Activated T-helper 17 cell treated with anti-CD3 and anti-CD28 coated beads, Interleukin-2, amount 50 U/mL, for 72 hours (primary cell): ENCODE measurements at regions not wholly inside any gene's neighbourhood (a gene's known extent, or its start where the extent isn't known, plus 50 kb on each side); places are given as distances from the start of the nearest gene placed in this dataset.

Source experiments
- ATAC-seq: fragments of 150-1000 bp; cut with Tn5 transposase; replicated peaks from 2 replicates; pipeline ENCODE4 v1.10.0; 2021; ENCODE audit warnings: mild to moderate bottlenecking, moderate library complexity
- H3K27ac Mint-ChIP-seq: one replicate; pipeline ENCODE4 v1.8.0; 2022; ENCODE audit warnings: mixed read lengths
- H3K27me3 Mint-ChIP-seq: one replicate; pipeline ENCODE4 v1.8.0; 2022; ENCODE audit warnings: mixed read lengths
- H3K36me3 Mint-ChIP-seq: one replicate; pipeline ENCODE4 v1.8.0; 2022; ENCODE audit warnings: low read depth, mild to moderate bottlenecking, mixed read lengths
- H3K4me1 Mint-ChIP-seq: one replicate; pipeline ENCODE4 v1.8.0; 2022; ENCODE audit warnings: mixed read lengths
- H3K4me3 Mint-ChIP-seq: one replicate; pipeline ENCODE4 v1.8.0; 2022; ENCODE audit warnings: mild to moderate bottlenecking, mixed read lengths
- H3K9me3 Mint-ChIP-seq: one replicate; pipeline ENCODE4 v1.8.0; 2022; ENCODE audit warnings: mixed read lengths

GRCh38 chr12:13812168-13812567, 169.2 kb downstream of the GRIN2B start:
- H3K27ac Mint-ChIP-seq = no peak overlapping the region
- no peak overlapping the region for H3K4me3 Mint-ChIP-seq
- ATAC-seq = no peak
- no peaks in the 10 kb centered on the region for H3K36me3 Mint-ChIP-seq
- no peaks in the 10 kb centered on the region for H3K9me3 Mint-ChIP-seq
- no peaks in the 10 kb centered on the region for H3K4me1 Mint-ChIP-seq
- H3K27me3 Mint-ChIP-seq = peaks cover 17% of the 10 kb centered on the region

GRCh38 chr12:13811061-13811460, 170.3 kb downstream of the GRIN2B start:
- ATAC-seq = no peak
- H3K9me3 Mint-ChIP-seq = no peaks in the 10 kb centered on the region
- H3K27me3 Mint-ChIP-seq = peaks cover 23% of the 10 kb centered on the region
- H3K36me3 Mint-ChIP-seq = no peaks in the 10 kb centered on the region
- H3K4me3 Mint-ChIP-seq = no peak overlapping the region
- no peaks in the 10 kb centered on the region for H3K4me1 Mint-ChIP-seq
- H3K27ac Mint-ChIP-seq = no peak overlapping the region

- H3K27me3 Mint-ChIP-seq = peaks cover 9% of the 10 kb centered on the region
- H3K9me3 Mint-ChIP-seq = no peaks in the 10 kb centered on the region
- ATAC-seq = no peak
- no peak overlapping the region for H3K4me3 Mint-ChIP-seq
- H3K36me3 Mint-ChIP-seq = no peaks in the 10 kb centered on the region
- no peak overlapping the region for H3K27ac Mint-ChIP-seq
- H3K4me1 Mint-ChIP-seq = no peaks in the 10 kb centered on the region
Measured at GRCh38 chr12:13805041-13805440, 176.4 kb downstream of the GRIN2B start.

GRCh38 chr12:13801543-13801942, 179.9 kb downstream of the GRIN2B start:
- H3K4me1 Mint-ChIP-seq = no peaks in the 10 kb centered on the region
- no peak overlapping the region for H3K4me3 Mint-ChIP-seq
- H3K36me3 Mint-ChIP-seq = no peaks in the 10 kb centered on the region
- ATAC-seq = no peak
- H3K9me3 Mint-ChIP-seq = no peaks in the 10 kb centered on the region
- no peak overlapping the region for H3K27ac Mint-ChIP-seq
- H3K27me3 Mint-ChIP-seq = peaks cover 4% of the 10 kb centered on the region

GRCh38 chr12:13799574-13799973, 181.8 kb downstream of the GRIN2B start:
- no peaks in the 10 kb centered on the region for H3K27me3 Mint-ChIP-seq
- H3K36me3 Mint-ChIP-seq = no peaks in the 10 kb centered on the region
- no peak for ATAC-seq
- peaks cover 7% of the 10 kb centered on the region for H3K9me3 Mint-ChIP-seq
- no peak overlapping the region for H3K27ac Mint-ChIP-seq
- no peaks in the 10 kb centered on the region for H3K4me1 Mint-ChIP-seq
- no peak overlapping the region for H3K4me3 Mint-ChIP-seq

- Mint-ChIP-seq H3K27ac (no peak overlapping the region), H3K4me3 (no peak overlapping the region), H3K9me3 (peaks cover 7% of the 10 kb centered on the region), H3K4me1 (no peaks in the 10 kb centered on the region), H3K36me3 (no peaks in the 10 kb centered on the region), H3K27me3 (no peaks in the 10 kb centered on the region)
- ATAC-seq = no peak
Measured at GRCh38 chr12:13798162-13798561, 183.2 kb downstream of the GRIN2B start.

- Mint-ChIP-seq H3K36me3 (no peaks in the 10 kb centered on the region), H3K4me1 (no peaks in the 10 kb centered on the region), H3K27me3 (peaks cover 9% of the 10 kb centered on the region), H3K9me3 (peaks cover 7% of the 10 kb centered on the region), H3K27ac (no peak overlapping the region), H3K4me3 (no peak overlapping the region)
- no peak for ATAC-seq
Measured at GRCh38 chr12:13794706-13795105, 186.7 kb downstream of the GRIN2B start.

- no peaks in the 10 kb centered on the region for H3K4me1 Mint-ChIP-seq
- ATAC-seq = no peak
- no peak overlapping the region for H3K4me3 Mint-ChIP-seq
- H3K27me3 Mint-ChIP-seq = peaks cover 19% of the 10 kb centered on the region
- H3K27ac Mint-ChIP-seq = no peak overlapping the region
- H3K36me3 Mint-ChIP-seq = no peaks in the 10 kb centered on the region
- H3K9me3 Mint-ChIP-seq = peaks cover 4% of the 10 kb centered on the region
Measured at GRCh38 chr12:13790317-13790716, 191.1 kb downstream of the GRIN2B start.

GRCh38 chr12:13788626-13789025, 192.8 kb downstream of the GRIN2B start:
- no peak overlapping the region for H3K27ac Mint-ChIP-seq

GRCh38 chr12:13786646-13787045, 194.8 kb downstream of the GRIN2B start:
- peaks cover 26% of the 10 kb centered on the region for H3K27me3 Mint-ChIP-seq
- peaks cover 6% of the 10 kb centered on the region for H3K9me3 Mint-ChIP-seq
- H3K36me3 Mint-ChIP-seq = no peaks in the 10 kb centered on the region
- H3K27ac Mint-ChIP-seq = no peak overlapping the region
- H3K4me3 Mint-ChIP-seq = no peak overlapping the region
- ATAC-seq = no peak
- H3K4me1 Mint-ChIP-seq = no peaks in the 10 kb centered on the region

More at GRCh38 chr12:13788626-13789025, 192.8 kb downstream of the GRIN2B start:
- peaks cover 20% of the 10 kb centered on the region for H3K27me3 Mint-ChIP-seq
- H3K4me1 Mint-ChIP-seq = no peaks in the 10 kb centered on the region
- no peak for ATAC-seq
- no peak overlapping the region for H3K4me3 Mint-ChIP-seq
- peaks cover under 1% of the 10 kb centered on the region for H3K9me3 Mint-ChIP-seq
- no peaks in the 10 kb centered on the region for H3K36me3 Mint-ChIP-seq

GRCh38 chr12:13784504-13784903, 196.9 kb downstream of the GRIN2B start:
- Mint-ChIP-seq H3K9me3 (peaks cover 6% of the 10 kb centered on the region), H3K27me3 (peaks cover 21% of the 10 kb centered on the region), H3K27ac (no peak overlapping the region), H3K4me1 (no peaks in the 10 kb centered on the region), H3K4me3 (no peak overlapping the region), H3K36me3 (no peaks in the 10 kb centered on the region)
- no peak for ATAC-seq

- Mint-ChIP-seq H3K4me3 (no peak overlapping the region), H3K9me3 (peaks cover 6% of the 10 kb centered on the region), H3K36me3 (no peaks in the 10 kb centered on the region), H3K4me1 (no peaks in the 10 kb centered on the region), H3K27me3 (peaks cover 12% of the 10 kb centered on the region), H3K27ac (no peak overlapping the region)
- ATAC-seq = no peak
Measured at GRCh38 chr12:13780453-13780852, 200.9 kb downstream of the GRIN2B start.

GRCh38 chr12:13777374-13777773, 204.0 kb downstream of the GRIN2B start:
- H3K4me3 Mint-ChIP-seq = no peak overlapping the region
- no peaks in the 10 kb centered on the region for H3K9me3 Mint-ChIP-seq
- H3K4me1 Mint-ChIP-seq = no peaks in the 10 kb centered on the region
- peaks cover 7% of the 10 kb centered on the region for H3K27me3 Mint-ChIP-seq
- no peak overlapping the region for H3K27ac Mint-ChIP-seq
- no peak for ATAC-seq
- no peaks in the 10 kb centered on the region for H3K36me3 Mint-ChIP-seq

GRCh38 chr12:13772264-13772663, 209.1 kb downstream of the GRIN2B start:
- Mint-ChIP-seq H3K9me3 (no peaks in the 10 kb centered on the region), H3K4me3 (no peak overlapping the region), H3K4me1 (no peaks in the 10 kb centered on the region), H3K36me3 (no peaks in the 10 kb centered on the region), H3K27ac (no peak overlapping the region), H3K27me3 (peaks cover 3% of the 10 kb centered on the region)
- ATAC-seq = no peak

- Mint-ChIP-seq H3K36me3 (no peaks in the 10 kb centered on the region), H3K9me3 (no peaks in the 10 kb centered on the region), H3K27ac (no peak overlapping the region), H3K4me1 (no peaks in the 10 kb centered on the region), H3K27me3 (peaks cover 3% of the 10 kb centered on the region), H3K4me3 (no peak overlapping the region)
- no peak for ATAC-seq
Measured at GRCh38 chr12:13770576-13770975, 210.8 kb downstream of the GRIN2B start.

GRCh38 chr12:13769966-13770365, 211.4 kb downstream of the GRIN2B start:
- no peak overlapping the region for H3K27ac Mint-ChIP-seq
- no peaks in the 10 kb centered on the region for H3K9me3 Mint-ChIP-seq
- ATAC-seq = no peak
- H3K27me3 Mint-ChIP-seq = peaks cover 3% of the 10 kb centered on the region
- H3K4me1 Mint-ChIP-seq = no peaks in the 10 kb centered on the region
- H3K36me3 Mint-ChIP-seq = no peaks in the 10 kb centered on the region
- no peak overlapping the region for H3K4me3 Mint-ChIP-seq
